GM21390 (cell line): ENCODE measurements at regions not wholly inside any gene's neighbourhood (a gene's known extent, or its start where the extent isn't known, plus 50 kb on each side); places are given as distances from the start of the nearest gene placed in this dataset.
"Not testable (repeated sequence)": the region's sequence is repeated elsewhere in the genome, so short reads cannot be mapped to it uniquely, and the experiment has no call there.

Experiments used
- ATAC-seq: cut with Tn5 transposase; IDR thresholded peaks from one replicate; pipeline ENCODE4 v1.9.1; 2021; ENCODE audit not compliant: unreplicated experiment

DNA sequence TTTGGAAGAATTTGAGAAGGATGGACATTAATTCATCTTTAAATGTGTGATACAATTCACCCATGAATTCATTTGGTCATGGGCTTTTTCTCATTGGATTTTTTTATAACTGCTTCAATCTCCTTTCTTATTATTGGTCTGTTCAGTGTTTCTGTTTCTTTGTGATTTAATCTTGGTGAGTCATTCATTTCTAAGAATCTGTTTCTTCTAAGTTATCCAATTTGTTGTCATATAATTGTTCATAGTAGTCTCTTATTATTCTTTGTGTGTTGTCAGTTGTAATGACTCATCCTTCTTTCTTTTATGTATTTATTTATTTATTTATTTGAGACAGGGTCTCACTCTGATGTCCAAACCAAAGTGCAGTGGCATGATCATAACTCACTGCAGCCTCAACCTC, 146.1 kb upstream of the ZNF267 start:
- no peak for ATAC-seq

DNA sequence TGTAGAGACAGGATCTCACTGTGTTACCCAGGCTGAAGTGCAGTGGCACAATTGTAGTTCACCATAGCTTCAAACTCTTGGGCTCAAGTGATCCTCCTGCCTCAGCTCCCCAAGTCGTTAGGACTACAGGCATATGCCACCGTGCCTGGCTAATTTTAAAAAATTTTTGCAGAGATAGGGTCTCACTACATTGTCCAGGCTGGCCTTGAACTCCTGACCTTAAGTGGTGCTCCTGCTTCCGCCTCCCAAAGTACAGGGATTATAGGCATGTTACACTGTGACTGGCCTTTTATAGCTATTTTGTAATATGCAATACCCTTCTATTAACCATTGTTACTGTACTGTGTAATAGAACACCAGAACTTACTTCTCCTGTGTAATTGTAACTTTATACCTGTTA, 139.3 kb upstream of the ZNF267 start:
- ATAC-seq: no peak

DNA sequence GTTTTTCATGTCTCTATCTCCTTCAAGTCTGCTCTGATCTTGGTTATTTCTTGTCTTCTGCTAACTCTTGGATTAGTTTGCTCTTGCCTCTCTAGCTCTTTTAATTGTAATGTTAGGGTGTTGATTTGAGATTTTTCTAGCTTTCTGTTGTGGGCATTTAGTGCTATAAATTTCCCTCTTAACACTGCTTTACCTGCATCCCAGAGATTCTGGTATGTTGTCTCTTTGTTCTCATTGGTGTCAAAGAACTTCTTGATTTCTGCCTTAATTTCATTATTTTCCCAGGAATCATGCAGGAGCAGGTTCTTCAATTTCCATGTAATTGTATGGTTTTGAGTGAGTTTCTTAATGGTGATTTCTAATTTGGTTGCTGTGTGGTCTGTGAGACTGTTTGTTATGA, 128.5 kb upstream of the ZNF267 start:
- not testable (repeated sequence) for ATAC-seq

DNA sequence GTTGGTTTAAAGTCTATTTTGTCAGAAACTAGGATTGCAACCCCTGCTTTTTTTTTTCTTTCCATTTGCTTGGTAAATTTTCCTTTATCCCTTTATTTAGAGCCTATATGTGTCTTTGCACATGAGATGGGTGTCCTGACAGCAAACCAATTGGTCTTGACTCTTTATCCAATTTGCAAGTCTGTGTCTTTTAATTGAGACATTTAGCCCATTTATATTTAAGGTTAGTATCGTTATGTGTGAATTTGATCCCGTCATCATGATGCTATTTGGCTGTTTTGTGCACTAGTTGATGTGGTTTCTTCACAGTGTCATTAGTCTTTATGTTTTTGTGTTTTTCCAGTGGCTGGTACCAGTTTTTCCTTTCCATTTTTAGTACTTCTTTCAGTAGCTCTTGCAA, 127.7 kb upstream of the ZNF267 start:
- ATAC-seq: no peak

DNA sequence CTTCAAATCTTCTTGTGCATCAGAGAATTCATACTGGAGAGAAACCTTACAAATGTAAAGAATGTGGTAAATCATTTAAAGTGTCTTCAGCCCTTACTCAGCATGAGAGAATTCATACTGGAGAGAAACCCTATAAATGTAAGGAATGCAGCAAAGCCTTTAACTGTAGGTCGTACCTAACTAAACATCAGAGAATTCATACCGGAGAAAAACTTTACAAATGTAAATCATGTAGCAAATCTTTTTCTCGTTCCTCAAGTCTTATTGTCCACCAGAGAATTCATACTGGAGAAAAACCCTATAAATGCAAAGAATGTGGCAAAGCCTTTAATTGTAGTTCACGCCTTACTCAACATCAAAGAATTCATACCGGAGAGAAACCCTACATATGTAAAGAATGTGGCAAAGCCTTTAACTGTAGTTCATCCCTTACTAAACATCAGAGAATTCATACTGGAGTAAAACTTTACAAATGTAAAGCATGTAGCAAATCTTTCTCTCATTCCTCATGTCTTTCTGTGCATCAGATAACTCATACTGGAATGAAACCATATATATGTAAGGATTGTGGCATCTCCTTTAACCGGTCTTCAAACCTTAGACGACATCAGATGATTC, 118.5 kb upstream of the ZNF267 start:
- no peak for ATAC-seq

DNA sequence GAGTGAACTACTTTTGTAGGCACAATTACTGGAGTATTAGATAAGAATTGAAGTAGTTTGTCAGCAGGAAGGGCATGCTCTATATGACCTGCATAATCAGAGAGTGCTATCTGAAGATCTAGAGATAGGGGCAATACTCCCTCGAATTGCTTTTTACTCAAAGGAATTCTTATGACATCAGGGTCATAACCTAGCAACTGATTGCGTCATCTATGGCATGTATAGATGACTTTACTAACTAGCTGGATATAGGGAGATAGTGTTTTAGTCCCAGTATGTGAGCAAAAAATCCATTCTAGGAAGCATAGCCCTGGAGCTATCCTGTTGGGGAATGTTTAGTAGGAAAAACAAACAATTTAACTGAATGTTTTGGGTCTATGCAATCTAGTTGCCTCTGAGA, 109.5 kb upstream of the ZNF267 start:
- ATAC-seq: no peak

DNA sequence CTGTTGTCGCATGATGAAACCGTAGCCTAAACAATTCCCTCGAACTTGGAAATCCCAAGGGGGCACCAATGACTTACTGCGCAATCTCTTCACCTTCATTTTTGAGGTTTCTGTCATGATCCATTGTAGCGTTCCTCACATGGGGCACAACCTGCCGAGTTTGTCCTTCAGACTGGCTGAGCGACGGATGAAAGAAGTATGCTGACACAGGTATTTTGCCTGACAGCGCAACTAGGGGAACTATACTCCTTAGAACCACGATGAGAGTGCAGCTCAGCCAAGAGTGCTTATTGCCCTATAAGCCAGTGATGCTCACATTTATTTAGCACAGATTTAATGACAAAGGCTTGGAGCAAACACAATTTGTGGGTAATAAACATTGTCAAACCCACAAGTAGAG, 106.3 kb upstream of the ZNF267 start:
- no peak for ATAC-seq

DNA sequence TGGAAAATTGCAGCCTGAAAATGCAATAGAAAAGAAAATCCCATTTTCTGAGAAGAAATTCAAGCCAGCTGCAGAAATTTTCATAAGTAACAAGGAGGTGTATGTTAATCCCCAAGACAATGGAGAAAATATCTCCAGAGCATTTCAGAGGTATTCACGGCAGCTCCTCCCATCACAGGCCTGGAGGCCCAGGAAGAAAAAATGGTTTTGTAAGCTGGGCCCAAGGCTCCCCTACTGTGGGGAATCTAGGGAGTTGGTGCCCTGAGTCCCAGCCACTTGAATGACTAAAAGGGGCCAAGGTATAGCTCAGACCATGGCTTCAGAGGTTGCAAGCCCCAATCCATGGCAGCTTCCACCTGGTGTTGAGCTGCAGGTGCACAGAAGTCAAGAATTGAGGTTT, 93.3 kb upstream of the ZNF267 start:
- ATAC-seq: no peak

DNA sequence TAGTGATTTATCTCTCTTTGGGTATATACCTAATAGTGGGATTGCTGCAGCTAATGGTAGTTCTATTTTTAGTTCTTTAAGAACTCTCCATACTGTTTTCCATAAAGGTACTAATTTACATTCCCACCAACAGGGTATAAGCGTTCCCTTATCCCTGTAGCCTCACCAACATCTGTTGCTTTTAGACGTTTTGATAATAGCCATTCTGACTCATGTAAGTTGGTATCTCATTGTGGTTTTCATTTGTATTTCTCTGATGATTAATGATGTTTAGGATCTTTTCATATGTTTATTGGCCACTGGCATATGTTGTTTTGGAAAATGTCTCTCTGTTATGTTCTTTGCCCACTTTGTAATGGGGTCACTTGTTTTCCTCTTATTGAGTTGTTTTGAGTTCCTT, 88.5 kb upstream of the ZNF267 start:
- ATAC-seq: no peak

DNA sequence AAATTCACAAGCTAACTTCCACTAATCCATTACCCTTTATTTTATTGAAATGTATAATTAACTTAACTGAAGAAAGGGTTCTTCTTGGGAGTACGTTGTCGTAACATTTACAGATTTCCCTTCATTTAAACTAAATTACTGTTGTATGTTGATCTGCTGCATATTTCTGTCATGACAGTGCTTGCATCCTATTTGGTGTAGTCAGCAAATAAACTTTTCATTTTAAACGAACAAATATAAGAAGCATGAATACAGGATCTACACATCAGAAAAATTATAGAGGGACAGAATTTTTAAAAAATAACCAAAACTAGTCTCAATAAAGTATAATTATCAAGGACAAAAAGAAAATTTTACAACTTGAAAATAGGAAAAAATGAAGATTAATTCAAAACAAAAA, 66.5 kb upstream of the ZNF267 start:
- no peak for ATAC-seq

DNA sequence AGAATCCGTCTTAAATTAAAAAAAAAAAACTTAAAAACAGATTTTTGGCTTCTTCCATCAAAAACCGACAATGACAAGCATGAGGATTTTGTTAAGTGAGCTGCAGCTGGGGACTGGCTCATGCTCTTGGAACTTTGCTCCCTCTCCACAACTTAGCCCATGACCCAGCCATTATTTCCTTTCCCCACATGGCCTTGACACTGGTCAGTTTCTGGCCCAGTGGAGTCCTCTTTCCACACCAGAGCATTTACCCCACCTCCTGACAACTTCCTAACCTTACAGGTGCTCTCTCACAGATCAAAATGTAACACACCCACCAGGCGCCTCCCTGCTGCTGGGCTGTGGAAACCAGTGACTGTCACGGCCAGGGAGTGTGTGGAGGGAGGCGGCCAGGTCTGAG, 62.7 kb upstream of the ZNF267 start:
- no peak for ATAC-seq

DNA sequence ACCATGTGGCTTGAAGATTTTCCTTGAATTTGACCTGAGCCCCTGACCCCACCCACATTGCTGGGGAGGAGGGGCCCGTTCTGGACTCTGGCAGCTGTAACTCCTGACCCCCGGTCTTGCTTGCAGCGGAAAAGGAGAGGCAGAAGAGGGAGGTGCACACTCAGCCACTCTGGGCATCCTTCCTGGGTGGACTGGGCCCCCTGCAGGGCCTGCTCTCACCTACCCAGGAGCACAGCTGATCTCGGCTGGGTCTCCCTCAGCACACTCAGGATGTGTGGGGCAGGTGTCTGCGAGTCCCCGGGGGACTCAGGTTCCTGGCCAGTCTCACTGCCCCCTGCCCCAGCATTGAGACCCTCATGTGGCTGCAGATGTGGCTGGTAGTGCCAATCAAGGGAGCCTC, 57.5 kb upstream of the ZNF267 start:
- not testable (repeated sequence) for ATAC-seq

DNA sequence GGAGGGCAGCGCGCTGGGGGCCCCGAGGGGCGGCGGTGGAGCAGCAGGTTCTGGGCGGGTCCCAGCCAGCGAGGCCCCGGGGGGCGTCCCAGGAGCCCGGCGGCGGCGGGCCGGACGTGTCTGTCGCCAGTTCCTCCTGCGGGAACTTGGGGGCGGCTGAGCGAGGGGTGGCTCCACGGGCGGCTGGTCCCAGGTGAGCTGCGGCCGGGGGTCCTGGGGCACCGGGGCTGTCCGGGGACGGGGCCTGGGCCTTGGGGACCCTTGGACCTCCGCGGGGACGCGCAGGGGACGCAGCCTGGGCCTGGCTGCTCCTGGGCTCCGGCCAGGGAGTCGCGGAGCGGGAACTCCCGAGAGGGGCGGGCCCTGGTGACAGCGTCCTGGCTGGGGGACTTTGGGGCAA, 54.2 kb upstream of the ZNF267 start:
- ATAC-seq: no peak

DNA sequence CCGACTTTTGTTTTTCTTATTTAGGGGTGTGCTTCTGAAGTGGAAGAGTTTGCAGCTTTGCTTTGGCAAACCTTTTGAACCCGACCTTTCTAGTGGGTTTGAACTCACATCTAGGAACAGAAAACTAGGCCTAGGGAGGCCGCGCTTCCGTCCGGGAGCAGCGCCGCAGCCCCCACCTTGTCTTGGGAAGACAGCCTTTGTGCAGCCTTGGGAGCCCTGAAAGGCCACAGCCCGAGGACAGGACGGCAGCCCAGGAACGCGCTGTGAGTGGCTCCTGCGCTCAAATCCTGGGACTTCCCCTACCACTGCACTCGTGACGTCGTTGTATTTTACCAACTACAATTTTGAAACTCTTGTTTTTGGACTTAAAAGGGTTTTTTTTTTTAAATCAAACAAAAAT, 53.7 kb upstream of the ZNF267 start:
- no peak for ATAC-seq
